Eye (tissue), 1 donor: ENCODE measurements at regions not wholly inside any gene's neighbourhood (a gene's known extent, or its start where the extent isn't known, plus 50 kb on each side); places are given as distances from the start of the nearest gene placed in this dataset.
"Not testable (repeated sequence)": the region's sequence is repeated elsewhere in the genome, so short reads cannot be mapped to it uniquely, and the experiment has no call there.

Source experiments
- DNase-seq: peaks from one replicate; pipeline ENCODE4 v3.0.0-alpha.2; 2015

DNA sequence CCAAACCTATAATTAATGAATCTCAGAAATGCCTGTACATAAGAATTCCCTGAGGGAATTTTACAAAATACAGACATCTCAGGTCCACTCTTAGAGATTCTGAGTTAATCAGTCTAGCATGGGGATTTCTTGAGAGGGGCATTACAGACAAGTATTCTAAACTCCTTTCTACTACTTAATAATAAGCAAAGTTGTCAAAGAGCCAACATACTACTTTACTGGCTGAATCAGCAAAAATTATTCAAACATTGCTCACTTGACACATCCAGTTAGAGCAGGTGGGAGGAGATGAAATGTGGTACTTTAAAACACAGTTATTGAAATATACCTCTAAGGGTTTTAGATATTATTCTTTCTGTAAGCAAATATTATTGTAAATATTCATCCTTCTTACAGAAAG lies 1164.7 kb downstream of the CDY2B start:
- DNase-seq = no peak

DNA sequence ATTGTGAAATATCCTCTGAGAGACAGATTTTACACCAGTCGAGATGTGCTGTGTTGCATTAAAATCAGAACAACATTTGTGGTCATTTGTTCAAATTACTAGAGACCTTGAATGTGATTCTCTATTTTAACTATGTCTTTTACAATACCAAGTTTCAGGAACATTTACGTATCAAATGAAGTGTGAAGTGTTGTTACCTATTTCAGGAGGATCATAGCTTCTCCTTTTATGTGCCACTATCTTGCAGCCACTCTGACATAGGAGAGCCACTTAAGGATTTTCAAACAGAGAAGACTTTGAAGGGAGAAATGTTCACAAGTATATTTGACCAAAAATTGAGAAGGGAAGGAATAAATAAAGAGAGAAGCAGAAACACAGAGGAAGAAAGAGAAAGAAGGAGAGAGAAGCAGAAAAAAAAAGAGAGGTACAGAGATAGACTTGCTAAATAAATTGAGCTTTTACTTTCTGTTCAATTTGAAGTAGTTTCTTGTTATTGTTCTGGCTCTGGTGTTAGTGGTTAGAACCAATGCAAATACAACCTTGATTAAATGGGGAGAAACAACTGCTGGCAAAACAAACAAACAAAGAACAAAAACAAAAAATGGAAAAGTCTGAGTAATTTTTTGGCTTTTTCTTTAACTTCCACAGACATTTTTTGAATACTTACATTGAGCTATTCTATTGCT lies 1206.8 kb downstream of the CDY2B start:
- DNase-seq = no peak

DNA sequence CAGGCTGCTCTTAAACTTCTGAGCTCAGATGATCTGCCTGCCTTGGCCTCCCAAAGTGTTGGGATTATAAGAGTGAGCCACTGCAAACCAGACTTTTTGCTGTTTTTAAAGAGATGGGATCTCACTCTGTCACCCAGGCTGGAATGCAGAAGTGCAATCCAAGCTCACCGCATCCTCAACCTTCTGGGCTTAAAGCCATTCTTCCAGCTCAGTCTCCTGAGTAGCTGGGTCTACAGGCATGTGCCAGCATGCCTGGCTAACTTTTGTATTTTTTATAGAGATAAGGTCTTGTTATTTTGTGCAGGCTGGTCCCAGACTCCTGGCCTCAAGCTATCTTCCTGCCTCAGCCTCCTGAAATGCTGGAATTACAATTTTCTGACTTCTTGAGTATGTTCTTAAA lies 1211.6 kb downstream of the CDY2B start:
- DNase-seq = no peak

DNA sequence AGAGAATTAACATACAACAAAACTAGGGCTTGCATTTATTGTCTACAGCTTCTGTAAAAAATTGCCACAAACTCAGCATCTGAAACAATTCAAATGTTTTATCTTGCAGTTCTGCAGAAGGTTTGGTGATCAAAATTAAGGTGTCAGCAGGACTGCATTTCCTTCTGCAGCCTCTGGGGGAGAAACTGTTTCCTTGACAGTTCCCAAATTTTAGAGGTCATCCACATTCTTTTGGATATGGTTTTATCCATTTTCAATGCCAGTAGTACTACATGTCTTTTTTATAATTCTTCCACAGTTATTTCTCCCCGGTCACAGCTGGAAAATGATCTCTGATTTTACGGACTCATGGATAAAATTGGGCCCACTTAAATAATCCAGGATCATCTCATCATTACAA lies 1217.3 kb downstream of the CDY2B start:
- no peak for DNase-seq

DNA sequence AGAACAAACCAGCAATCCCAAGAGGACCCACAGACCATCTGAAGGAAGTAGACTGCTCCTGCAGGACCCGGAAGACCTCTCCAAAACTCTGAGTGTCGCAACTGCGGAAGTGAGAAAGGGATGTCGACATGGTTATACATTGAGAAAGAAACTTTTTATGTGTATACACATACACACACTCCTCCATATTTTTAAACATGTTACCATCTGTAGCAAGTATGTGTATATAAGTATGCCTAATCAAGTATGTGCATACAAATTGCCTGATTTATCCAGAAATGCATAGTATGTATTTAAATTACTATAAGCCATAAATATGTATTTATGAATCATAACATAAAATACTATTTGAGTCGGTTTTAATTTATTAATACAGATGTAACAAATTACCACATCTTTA lies 1220.7 kb downstream of the CDY2B start:
- no peak for DNase-seq

DNA sequence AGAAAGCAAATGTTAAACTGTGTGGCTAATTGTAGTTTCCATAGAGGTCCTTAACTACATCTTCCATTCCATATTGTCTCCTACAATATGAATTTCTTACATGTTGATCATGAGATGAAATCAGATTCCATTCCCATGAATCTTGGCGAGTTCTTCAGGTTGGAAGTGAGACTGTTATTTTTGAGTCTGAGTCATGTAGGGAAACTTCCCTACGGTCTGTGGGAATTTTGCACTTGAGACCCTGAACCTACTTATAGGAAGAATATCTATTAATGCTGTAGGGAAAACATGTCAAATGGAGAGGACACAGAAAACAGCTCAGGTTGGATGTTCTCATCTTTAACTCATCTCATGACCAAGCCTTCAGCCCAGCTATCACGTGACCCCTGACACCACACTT lies 1226.0 kb downstream of the CDY2B start:
- no peak for DNase-seq

DNA sequence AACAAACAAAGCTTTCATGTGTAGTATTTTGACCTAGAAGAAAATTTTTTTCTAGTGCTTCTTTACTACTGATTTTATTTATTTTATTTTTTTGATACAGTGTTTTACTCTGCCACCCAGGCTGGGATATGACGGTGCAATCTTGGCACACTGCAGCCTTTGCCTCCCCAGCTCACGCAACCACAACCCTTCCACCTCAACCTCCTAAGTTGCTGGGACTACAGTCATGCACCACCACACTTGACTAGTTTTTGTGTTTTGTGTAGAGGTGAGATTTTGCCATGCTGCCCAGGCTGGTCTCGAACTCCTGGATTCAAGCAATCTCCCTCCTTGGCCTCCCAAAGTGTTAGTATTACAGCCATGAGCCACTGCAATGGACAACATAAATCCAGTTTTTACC lies 1234.0 kb downstream of the CDY2B start:
- DNase-seq = no peak

DNA sequence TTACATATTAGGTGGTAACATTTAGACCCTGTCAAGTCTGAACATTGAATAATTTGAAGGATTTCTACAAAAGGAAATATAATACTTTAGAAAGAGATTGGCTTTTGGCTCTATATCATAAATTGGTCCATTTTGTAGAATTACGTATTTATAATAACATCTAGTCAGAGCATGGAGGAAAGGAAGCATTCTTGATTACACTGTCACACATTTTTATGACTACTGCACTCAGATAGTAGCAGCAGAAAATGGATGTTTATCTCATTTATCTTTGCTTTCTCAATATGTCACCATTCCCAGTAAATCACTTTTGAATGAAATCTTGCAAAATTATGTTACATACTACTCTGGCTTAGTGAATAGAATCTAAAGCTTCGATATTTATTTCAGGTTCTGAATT lies 1234.6 kb downstream of the CDY2B start:
- DNase-seq = no peak

DNA sequence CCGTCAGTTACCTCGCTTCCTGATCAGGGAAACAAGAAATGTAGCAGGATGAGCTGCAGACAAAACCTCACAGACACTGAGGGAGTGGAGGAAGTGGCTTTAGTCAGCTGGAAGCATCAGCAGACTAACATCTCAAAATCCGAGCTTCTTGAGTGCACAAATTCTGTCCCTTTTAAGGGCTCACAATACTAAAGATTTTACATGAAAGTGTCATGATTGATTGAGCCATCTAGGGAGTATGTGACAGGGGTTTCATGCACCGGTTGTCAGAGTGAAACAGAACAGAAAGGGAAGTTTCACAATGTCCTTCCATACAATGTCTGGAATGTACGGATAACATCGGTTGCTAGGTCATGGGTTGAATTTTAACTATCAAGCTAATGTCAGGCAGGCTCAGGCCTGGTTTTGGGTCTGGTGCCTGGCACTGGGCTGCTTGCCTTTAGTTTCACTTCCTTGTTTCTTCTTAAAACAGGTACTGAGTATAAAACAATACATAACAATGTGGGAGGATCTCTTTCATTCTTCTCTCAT lies 1235.7 kb downstream of the CDY2B start:
- no peak for DNase-seq

DNA sequence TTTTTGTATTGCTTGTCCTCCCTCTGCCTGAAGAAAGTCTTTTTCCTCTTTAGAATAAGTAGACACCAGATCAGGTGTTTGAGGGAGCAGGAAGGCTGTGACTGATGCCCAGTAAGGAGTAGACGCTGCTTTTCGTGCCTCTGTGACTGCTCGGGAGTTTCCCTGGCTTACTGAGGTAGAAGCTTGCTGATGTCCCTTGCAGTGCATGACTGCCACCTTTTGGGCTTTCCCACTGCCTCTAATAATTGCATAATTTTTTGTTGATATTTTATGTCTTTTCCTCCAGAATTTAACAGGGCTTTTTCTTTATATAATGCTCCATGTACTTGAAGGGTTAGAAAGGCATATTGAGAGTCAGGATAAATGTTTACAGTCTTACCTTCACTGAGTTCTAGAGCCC lies 1240.2 kb downstream of the CDY2B start:
- no peak for DNase-seq

DNA sequence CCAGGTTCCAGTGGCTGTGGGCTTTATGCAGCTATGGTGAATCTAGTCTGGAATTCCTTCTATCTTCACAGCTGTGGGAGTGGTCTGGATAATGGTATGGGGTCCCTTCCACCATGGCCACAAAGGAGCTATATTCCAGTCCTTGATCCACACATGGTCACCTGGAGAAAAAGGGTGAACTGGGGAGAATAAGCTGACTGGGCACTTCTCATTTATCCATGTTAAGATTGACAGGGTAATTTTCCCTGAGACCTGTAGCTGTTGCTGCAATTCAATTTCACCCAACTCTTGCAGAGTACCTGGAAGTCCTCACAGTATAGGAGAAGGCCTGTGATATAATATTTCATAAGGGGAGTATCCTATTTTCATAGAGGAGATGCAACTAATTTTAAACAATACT lies 1241.3 kb downstream of the CDY2B start:
- not testable (repeated sequence) for DNase-seq

DNA sequence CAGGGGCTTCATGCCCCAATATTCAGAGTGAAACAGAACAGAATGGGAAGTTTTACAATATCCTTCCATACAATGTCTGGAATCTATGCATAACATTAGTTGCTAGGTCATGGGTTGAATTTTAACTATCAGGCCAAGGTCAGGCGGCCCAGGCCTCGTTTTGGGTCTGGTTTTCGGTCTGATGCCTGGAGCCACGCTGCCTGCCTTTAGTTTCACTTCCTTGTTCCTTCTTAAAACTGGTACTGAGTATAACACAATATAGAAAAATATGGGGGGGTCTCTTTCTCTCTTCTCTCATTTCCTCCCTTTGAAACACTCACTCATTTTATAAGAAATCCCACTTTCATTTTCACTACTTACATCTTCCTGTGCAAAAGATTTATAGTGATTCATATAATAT lies 1243.8 kb downstream of the CDY2B start:
- no peak for DNase-seq

DNA sequence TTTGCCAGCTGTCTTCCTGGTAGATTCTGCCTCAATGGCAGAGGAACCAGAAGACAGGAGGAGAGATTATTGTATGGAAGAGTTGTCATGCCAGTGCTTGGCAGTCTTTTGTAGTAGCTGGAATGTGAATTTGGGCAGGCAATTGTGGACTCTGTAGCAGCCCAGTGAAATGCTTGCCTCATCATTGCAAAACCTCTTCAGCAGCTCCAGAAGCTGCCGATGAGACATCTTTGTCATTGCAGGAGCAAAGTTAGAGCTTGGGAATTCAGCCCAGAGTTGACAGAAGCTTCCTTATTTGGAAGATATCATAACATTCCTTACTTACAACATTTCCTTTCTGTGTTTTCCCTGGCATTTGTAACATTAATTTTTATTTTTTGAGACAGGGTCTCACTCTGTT lies 1250.9 kb downstream of the CDY2B start:
- DNase-seq = no peak

DNA sequence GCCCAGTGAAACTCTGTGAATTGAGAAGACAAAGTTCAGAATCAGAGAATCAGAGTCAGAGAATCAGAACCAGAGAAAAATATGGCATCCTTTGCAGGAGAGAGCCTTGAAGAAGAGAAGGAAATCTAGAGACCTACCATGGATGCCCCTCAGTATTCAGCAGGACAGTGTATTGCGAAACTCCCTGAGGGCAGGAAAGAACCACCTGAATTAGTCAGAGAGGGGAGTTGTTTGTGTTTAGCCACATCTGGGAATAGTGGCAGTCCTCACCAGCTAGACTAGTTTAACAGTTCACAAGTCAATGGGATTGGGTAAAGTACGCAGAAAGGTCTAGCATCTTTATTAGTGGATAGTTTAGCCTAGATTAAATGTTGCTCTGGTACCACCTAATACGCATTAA lies 1252.9 kb downstream of the CDY2B start:
- no peak for DNase-seq

DNA sequence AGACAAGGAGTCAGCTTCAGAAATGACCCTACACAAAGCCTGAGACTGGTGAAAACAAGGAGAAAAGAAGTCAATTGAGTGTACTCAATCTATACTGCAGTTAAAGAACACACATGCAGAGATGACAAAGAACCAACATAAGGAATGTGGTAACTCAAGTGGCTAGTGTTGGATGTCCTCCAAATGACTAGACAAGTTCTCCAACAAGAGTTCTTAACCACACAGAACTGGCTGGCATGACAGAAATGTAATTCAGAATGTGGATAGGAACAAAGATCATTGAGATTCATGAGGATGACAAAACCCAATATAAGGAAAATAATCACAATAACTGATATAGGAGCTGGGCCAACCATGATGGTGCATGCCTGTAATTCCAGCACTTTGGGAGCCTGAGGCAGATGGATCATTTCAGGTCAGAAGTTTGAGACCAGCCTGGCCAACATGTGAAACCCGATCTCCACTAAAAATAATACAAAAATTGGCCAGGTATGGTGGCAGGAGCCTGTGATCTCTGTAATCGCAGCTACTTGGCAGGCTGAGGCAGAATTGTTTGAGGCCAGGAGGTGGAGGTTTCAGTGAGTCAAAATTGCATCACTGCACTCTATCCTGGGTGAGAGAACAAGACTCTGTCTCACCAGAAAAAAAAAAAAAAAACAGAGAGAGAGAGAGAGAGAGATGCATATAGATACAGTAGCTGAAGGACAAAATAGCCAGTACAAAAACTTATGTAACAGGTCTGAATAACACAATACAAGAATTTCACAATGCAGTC lies 1263.6 kb downstream of the CDY2B start:
- DNase-seq = no peak

DNA sequence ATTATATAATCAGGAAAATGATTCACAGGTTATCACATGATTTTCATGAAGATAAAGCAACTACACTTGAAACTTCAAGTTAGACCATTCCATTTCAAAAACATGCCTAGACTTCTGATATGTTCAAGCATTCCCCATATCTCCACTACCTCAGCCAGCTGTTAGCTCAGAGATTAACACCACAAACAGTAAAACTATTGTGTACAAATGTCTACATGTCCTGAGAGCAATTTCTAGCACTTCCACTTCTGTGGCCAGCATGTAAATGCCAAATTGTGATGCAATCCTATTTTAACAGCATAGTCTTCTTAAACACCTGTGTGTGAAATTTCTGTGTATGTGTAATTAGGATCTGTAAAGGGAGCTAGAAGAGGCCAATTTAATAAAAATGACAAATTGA lies 1271.3 kb downstream of the CDY2B start:
- DNase-seq = no peak

DNA sequence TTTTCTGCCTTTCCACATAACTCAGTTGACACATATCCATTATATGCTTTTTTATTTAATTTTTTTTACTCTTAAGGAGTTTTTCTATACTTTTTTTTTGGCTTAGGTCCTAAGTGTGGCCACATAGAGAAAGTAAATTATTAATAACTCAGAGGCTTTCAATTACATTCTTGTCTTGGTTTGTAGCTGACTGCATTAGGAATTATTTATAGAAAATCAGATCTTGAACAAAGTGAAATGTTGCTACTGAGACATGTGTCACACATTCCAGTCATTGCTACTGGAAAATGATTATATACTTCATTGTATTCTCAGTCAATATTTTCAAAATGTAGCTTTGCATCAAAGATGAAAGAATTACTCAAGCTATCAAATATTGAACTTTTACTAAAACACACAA lies 1277.9 kb downstream of the CDY2B start:
- no peak for DNase-seq

DNA sequence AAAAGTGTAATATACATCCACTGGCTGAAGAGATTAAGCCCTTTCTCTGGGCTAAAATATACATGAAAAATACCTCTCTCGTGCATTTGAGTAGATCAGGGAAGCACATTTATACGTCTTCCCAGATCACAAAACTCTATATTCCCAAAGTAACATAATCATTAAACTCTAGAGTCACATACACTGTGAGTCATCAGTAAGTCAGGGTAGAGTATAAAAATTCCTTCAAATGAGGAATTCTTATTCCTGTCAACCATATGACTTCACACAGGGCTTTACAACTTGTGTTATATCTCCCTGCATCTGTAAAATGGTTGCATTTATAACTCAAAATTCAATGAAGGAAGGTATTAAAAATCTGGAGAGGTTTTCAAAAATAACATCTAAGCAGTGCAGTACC lies 1278.4 kb downstream of the CDY2B start:
- DNase-seq = no peak

DNA sequence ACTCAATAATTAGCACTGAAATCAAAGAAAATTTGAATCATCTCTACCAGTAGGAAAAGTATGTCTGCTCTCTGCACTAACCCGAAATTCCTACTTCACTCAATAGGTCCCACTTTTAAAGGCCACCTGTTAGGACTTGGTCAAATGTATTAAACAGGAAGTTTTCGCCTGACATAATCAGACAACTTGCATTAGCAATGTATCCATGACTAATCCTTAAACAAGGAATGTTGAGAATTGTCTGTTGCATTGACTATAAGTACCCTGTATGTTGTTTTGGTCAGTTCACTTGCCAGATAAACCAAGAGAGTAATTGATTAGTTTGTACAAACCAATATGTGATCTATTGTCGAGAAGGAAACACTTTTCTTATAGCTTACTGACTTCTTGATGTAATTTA lies 1308.0 kb downstream of the CDY2B start:
- DNase-seq = no peak

DNA sequence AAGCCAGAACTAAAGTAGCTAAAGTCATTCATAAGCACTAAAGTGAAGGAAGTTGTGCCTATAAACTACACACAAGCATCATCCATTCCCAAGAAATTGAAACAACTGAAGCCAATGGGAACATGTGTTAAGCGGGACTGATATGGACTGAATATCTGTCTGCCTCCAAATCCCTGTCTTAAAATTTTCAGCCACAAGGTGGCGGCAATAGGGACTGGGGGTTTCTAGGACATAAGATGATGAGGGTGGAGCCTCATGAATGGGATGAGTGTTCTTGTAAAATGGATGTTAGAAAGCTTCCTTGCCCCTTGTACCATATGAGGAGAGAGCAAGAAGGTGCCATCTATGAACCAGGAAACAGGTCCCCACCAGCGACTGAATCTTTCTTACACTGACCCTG lies 1317.5 kb downstream of the CDY2B start:
- DNase-seq = no peak

DNA sequence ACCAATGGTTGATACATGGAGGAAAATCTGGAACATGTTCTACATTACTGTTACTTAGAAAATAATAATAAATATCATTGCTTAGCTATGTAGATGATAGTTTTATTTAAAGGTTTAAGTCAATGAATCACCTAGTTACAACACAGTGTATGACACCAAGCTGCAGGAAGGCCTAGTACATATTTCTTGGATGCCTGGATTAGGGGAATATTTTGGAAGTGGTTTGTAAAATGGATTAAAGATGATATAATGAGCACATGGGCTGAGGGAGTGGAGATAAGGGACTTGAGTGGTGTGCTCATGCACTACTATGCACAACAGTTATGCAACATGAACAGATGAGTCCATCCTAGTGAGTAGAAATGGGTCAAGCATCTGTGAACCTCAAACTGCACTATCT lies 1358.0 kb downstream of the CDY2B start:
- no peak for DNase-seq

DNA sequence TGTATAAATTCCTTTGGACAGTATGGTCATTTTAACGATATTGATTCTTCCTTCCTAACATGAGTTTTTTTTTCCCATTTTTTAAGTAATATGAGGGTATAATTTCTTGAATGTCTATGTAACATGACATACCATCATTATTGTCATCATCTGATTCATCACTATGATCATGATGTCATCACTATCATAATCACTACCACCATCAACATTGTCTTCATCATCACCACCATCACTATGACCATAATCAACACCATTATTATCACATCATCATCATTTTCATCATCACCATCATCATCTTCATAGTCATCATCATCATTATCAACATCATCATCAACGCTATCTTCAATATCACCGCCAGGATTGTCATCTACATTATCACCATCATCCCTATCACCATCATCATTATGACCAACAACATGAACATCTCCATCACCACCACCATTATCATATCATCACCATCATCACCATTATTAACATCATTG lies 1377.2 kb downstream of the CDY2B start:
- DNase-seq = no peak

DNA sequence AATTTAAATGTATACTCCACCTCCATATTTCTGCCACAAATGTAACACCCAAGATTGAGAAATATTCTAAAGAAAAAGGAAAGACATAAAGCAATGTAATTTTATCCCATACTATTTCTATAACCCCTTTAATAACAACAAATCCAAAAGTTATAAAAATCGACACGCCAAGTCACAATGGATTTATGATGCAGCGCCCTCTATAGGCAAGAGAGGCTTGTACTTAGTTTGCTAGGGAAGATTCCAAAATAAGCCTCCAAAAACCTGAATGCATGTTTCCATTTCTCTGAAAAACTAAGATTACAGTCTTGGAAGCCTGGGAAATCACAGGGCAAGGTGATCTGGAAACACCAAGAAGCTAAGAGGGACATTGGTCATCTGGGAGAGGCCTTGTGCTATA lies 1389.3 kb downstream of the CDY2B start:
- DNase-seq = no peak

DNA sequence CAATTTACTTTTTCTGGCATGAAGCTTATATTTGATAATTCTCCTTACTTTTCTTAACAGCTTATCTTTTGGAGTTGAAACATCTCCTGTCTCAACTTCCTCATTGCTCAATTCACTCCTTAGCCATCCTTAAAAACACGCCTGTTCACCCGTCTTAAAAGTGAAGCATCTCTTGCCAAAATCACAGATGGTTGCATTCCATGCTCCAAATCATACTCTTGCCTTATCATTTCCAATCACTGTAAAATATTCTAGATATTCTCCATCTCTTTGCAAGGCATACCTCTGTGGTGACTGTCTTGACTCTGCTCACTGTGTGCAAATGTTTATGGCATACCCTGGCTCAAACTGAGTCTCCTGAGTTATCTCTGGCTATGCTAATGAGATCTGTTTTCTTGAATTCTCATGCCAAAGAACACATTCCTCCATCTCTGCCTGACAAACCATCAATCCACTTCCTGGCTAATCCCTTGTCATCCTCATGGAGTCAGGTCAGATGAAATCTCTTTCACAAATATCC lies 1393.3 kb downstream of the CDY2B start:
- DNase-seq = no peak
